ENCODE measurements at regions not wholly inside any gene's neighbourhood (a gene's known extent, or its start where the extent isn't known, plus 50 kb on each side); places are given as distances from the start of the nearest gene placed in this dataset.
"Not testable (repeated sequence)": the region's sequence is repeated elsewhere in the genome, so short reads cannot be mapped to it uniquely, and the experiment has no call there.

DNA sequence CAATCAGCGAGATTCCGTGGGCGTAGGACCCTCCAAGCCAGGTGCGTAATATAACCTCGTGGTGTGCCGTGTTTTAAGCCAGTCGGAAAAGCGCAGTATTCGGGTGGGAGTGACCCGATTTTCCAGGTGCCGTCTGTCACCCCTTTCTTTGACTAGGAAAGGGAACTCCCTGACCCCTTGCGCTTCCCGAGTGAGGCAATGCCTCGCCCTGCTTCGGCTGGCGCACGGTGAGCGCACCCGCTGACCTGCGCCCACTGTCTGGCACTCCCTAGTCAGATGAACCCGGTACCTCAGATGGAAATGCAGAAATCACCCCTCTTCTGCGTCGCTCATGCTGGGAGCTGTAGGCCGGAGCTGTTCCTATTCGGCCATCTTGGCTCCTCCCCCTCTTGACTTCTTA lies 352.6 kb upstream of the GHITM start:
- DNase-seq = not testable (repeated sequence)

DNA sequence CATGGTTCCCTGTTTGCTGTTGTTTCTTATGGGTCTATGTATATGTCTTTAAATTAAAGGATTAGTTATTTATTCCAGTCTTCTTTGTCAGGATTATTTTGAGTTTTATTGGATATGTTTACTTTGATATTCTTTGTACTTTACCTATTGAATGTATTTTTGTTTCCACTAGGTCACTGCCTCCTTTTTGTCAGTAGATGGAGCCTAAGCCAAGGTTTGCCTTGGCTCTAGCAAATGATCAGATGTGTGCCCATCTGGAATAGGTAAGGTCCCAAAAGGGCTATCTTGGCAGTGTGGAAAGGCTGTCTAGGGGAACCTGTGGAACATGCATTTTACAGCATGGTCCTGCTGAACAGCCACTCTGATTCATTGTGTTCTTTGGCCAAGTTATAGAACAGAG lies 337.3 kb upstream of the GHITM start:
- no peak for DNase-seq

- DNase-seq = no peak
Observed at GRCh38 chr10:83806717-83807116, 332.6 kb upstream of the GHITM start.

- DNase-seq = no peak
Observed at GRCh38 chr10:83809001-83809400, 330.3 kb upstream of the GHITM start.

DNA sequence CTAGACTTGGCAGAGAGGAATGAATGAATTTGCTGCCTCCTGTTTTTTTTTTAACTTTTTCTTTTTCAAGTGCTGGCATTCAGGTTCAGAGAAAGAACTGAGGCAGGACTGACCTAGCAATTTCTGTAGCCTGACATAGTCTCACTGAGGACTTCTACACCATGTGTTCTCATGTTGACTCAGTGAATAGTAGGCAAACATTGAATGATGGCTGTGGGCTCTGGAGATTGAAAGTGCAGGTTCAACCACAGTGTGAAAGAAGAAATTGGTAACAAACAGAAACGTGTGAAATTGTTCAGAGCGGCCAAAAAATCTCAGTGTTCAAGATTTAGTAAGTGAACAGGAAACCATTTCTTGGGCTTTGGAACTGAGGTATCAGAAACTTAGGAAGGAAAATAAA lies 322.4 kb upstream of the GHITM start:
- no peak for DNase-seq

DNA sequence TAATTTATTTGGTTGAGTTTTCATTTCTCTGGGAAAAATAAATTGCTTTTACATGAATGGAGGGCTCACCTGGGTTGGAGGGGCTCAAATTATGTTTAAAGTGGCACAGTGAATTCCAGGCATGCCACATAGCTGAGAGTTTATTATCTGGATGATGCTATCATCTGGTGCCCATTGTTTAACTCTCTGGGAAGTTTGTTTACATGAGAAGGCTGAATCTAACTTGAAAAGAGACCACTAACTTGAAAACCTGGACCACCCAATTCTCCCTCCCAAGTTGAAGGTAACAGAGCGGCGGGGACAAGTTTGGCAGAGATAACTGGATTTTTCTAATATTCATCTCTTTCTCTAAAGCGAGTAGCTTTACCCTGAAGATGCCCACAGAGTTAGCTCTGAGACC lies 321.5 kb upstream of the GHITM start:
- DNase-seq = no peak

DNA sequence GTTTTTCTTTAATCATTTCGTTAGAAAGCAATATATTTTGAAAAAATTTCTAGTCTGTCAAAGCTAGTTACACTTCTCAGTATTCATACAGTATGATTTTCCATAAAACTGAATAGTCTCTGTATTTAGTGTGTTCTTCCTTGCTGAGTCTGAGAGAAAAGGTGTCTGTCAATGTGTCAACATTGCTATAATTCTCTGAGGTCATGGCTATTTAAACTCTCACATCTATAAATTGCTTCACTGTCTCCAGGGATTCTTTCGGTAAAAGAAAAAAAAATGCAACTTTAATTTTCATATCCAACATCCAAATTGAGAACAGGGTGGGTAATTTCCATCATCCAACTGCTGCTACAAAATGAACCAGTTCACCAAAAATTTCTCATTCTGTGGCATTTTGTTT lies 319.7 kb upstream of the GHITM start:
- no peak for DNase-seq

- DNase-seq = no peak
Observed at GRCh38 chr10:83820033-83820432, 319.3 kb upstream of the GHITM start.

DNA sequence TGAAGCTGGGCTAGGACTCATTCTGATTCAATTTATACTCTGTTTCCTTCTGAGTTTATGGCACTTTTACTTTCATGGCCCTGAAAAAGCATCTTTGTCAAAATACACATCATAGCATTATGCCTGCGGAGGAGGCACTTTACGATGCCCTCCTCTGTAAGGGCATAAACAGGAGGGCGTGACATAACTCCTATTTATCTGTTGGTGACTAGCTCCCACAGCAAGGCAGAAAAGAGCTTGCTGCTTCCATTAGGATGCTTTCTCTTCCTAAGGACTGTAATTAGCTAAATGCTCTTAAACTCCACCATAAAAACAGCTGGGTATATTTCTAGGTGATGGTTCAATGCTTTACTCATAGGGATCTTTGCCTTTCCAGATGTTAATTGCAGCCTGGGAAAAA lies 315.2 kb upstream of the GHITM start:
- no peak for DNase-seq

DNA sequence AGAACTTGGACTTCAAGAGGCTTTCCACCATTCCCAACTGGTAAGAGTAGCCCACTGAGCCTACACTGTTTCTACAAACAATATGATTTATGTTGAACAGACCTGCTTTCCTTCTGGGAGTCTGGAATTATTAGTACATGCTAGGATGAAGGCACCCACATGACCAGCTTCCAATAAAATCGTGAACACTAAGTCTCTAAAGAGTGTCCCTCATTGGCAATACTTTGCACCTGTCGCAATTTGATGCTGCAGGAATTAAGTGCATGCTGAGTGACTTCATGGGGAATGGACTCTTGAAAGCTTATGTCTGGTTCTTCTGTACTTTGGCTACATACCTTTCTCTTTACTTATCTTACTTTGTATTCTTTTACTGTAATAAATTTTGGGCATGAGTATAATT lies 305.2 kb upstream of the GHITM start:
- DNase-seq = no peak

GRCh38 chr10:83835945-83836745 lies 303.2 kb upstream of the GHITM start:
- no peak for DNase-seq

DNA sequence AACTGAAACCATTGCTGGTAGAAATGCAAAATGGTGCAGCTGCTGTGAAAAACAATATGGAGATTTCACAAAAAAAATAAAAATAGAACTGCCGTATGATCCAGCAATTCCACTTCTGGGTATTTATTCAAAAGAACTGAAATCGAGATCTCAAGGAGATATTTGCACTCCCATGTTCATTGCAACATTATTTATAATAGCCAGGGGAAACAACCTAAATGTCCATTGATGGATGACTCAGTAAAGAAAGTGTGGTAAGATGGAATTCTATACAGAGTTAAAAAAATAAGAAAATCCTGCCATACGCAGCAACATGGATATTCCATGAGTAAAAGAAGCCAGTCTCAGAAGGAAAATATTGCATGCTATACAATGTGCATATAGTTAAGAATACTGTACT lies 290.6 kb upstream of the GHITM start:
- DNase-seq = no peak

- no peak for DNase-seq
Observed at GRCh38 chr10:83849150-83849549, 290.2 kb upstream of the GHITM start.

- DNase-seq = no peak
Observed at GRCh38 chr10:83852146-83852545, 287.2 kb upstream of the GHITM start.

- DNase-seq = no peak
Observed at GRCh38 chr10:83862723-83863122, 276.6 kb upstream of the GHITM start.

DNA sequence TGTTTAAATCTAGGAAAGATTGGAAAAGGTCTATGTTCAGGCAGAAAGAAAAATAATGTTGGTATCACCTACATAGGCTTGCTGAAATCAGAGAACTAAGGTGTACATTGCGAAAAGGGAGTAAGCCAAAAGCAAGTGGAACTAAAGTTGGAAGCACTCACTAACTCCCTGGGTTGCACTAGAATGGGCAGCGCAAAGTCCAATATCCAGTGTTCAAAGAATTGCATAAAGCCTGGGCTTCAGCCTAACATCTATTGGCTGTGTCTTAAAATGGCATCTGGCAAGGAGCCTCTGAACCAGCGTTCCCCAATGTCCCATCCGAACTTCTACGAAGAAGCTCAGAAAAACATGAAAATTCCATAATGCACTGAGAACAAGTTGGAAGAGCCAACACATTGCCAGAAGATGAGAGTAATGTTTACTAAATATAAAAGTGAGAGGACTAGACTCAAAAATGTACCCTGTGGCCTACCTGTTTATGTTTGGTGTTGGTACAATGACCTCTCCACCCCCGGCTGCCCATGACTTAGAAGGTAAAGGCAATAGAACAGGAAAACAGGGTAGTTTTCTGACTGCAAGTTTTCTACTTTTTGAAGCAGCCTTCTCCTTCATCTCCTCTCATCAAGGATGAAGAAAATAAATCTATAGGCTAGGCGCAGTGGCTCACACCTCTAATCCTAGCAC lies 275.9 kb upstream of the GHITM start:
- DNase-seq = no peak

GRCh38 chr10:83869898-83870297 lies 269.4 kb upstream of the GHITM start:
- DNase-seq = no peak

- peak; percentile 80 for DNase-seq
Observed at GRCh38 chr10:83871187-83872081, 267.9 kb upstream of the GHITM start.

DNA sequence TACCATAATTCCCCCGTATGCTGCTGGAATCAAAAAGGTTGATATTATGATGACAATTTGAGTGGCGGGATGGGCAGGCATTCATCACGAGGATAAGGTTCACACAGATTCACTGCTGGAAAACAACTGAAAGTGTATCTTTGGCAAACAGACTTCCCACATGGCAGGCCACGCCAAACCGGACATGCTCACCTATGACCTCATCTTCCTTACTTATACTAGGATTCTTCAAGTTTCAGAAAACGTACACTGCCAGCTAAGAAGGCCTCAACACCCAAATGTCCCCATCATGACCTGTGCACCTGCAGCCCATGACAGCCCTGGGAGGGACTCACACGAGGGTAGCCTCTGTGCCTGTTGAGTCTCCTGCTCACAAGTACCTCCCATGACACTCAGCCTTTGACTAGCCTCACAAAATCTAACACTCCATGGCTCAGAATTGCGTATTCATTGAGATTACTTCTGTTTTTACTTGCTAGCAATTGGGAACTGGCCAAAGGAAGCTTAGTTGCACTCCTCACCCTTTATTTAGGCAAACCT lies 259.0 kb upstream of the GHITM start:
- no peak for DNase-seq

GRCh38 chr10:83881661-83882060 lies 257.6 kb upstream of the GHITM start:
- DNase-seq = no peak

GRCh38 chr10:83886871-83887270 lies 252.4 kb upstream of the GHITM start:
- DNase-seq = no peak

DNA sequence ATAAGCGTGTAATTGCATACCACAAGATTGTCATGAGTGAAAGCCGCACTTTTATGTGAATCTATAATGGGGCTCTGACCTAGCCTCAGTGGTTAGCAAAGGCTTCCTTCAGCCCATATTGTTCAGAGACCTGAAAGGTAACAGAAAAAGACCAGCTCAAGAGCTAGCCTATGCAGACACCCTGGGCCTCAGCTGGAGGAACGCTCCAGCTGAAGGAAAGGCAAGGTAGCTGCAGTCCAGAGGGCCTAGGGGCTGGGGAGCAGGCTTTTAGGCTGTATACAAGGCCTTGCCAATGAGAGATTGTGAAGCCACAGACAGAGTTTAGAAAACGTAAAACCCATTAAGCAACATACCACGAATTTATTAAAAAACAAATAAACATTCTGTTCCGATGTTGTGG lies 246.6 kb upstream of the GHITM start:
- DNase-seq = no peak

DNA sequence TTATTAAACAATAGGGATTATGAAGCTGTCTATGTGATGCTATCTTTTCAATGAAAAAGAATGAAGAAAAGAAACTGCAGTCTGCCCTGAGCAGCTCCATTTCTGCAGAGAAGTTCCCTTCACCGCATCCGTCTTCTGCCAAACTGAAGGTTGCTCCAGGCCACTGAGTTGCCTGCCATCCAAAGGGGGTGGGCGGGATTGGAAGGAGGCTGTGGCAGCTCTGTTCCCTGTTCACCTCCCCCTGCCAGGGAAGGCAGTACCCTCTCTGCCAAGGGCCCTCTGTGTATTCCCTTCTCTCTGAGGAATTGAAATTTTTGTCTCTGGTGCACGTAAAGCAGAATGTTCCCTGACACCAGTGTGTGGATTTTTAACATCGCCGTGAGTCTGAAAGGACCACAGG lies 243.1 kb upstream of the GHITM start:
- no peak for DNase-seq
